EL (cell line): ENCODE measurements at regions not wholly inside any gene's neighbourhood (a gene's known extent, or its start where the extent isn't known, plus 50 kb on each side); places are given as distances from the start of the nearest gene placed in this dataset.
A peak's percentile ranks its signal among the peaks of the same experiment; 100 is the strongest.
"Not testable (repeated sequence)": the region's sequence is repeated elsewhere in the genome, so short reads cannot be mapped to it uniquely, and the experiment has no call there.

Experiments
- DNase-seq: peaks from one replicate; pipeline ENCODE4 v3.0.0-alpha.2; 2016

- not testable (repeated sequence) for DNase-seq
Observed at GRCh38 chr10:91005276-91005675, 84.4 kb upstream of the ANKRD1 start.

DNA sequence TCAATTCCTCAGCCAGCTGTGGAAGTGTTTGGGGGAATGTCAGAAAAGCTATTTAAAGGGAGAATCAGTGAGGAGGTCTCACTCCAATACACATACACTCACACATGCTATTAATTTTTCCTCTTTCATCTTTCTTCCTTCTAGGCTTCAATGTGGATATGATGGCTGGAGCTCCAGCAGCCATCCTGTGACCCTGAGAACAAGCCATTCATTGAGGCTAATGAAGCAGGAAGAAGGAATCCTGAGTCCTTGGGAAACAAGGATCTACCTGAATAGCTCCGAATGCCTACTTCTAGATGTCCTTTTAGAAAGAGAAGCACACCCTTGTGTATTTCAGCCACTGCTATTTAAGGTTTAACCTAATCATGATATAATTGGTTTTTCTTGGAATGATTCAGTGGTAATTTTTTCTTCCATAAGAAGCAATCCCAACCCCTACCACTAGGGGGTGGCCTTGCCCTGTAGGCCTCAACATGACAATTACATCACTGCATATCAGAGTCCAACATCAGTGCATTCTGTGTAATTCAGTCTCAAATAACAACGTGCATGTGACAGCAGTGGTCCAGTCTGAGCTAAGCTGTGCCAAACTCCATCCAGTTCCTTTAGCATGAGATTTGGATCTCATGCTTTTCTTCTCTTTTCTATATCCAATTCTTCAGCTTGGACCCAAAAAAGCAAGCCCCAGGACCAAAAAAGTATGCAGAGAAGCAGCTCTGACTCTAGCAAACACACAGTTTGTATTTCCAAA lies 85.3 kb upstream of the ANKRD1 start:
- DNase-seq: peak; percentile 66

GRCh38 chr10:91006752-91007346 lies 86.0 kb upstream of the ANKRD1 start:
- no peak for DNase-seq

DNA sequence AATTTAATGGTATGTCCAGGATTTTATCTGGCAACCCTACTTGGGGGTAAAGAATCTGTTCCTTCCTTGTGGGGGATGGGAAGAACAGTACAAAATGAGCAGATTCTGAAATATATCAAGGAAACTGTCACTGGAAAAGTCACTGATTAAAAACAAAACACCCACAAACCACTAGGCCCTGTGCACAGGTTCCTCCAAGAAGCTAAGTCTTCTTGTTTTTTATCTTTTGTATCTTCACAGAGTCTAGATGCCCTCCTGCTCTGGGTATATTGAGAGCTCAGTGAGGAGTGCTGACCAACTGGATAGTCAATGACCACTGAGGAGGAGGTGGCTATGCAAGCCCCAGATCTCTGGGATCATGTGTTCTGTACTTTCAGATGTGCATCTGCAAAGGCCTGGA lies 86.8 kb upstream of the ANKRD1 start:
- DNase-seq: no peak

DNA sequence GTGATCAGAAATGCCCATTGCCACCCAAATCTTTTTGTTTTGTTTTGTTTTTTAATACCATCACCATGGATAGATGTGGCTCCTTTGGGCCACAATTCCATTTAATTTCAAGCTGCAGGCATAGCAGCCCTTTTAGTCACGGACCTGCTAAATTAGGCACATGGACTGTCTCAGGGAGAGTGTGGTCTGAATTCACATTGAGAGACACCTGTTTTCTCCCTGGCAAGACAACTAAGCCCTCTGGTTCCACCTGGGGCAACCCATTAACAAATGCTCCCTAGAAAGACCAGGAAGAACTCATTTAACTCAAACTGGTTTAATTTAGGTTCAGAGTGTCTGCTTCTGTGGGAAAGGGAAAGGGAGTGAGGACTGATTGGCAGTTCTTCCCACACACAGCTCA lies 88.2 kb upstream of the ANKRD1 start:
- no peak for DNase-seq

- DNase-seq: no peak
Observed at GRCh38 chr10:91010952-91011351, 90.1 kb upstream of the ANKRD1 start.

GRCh38 chr10:91012502-91012901 lies 91.6 kb upstream of the ANKRD1 start:
- no peak for DNase-seq

- no peak for DNase-seq
Observed at GRCh38 chr10:91013985-91014384, 93.1 kb upstream of the ANKRD1 start.

DNA sequence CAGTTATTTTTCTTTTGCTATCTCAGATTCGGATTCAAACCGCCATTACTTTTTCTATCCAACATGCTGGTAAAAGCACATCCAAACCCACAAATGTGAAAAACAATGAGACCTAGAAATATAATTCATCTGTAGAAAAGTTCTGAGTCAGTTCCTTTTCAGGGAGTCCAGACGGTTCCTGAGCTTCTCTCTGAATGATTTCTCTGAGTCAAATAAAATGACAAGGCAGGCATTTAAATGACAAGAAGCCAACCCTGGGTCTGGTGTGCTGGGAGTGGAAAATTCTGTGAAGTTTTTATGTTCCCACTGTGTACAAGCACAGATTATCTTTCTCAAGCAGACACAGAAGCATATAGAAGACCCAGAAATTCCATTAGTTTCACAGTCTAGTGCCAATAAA lies 96.3 kb upstream of the ANKRD1 start:
- DNase-seq: no peak

GRCh38 chr10:91021901-91022300 lies 101.0 kb upstream of the ANKRD1 start:
- DNase-seq: no peak

- DNase-seq: no peak
Observed at GRCh38 chr10:91022390-91022789, 101.5 kb upstream of the ANKRD1 start.

GRCh38 chr10:91022924-91023699 lies 102.2 kb upstream of the ANKRD1 start:
- no peak for DNase-seq

DNA sequence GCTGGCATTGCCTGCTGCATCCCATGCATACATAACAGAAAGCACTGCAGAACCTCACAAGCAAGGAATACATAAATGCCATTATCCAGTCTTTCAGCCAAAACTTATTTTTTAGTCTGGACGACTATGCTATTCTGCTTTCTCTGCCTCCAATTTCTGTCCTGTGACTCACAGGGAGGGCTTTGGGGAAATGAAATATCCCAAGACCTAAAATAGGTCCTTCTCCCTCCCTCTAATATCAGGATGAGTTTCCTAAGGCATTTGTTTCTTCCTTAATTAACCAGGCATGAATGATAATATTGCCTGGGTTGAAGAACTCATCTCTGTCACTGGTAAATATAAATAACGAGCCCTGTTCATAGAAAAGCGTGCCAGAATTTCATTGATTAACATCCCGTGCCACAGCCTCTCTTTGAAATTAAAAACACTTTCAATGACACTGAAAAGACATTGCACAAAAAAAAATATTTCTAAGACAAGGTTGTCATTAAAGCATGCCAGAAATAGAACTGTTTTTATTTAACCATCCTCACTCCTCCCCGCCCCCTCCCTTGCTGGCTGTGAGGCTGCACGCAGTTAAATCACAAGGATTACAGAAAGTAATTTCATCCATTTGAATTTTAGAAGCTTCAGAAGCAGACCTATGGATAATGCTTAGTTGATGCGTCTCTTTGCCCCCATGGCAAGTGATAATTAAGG lies 103.0 kb upstream of the ANKRD1 start:
- no peak for DNase-seq

GRCh38 chr10:91024541-91024940 lies 103.7 kb upstream of the ANKRD1 start:
- no peak for DNase-seq

- DNase-seq: no peak
Observed at GRCh38 chr10:91032611-91033206, 111.8 kb upstream of the ANKRD1 start.

- DNase-seq: no peak
Observed at GRCh38 chr10:91033324-91033950, 112.5 kb upstream of the ANKRD1 start.

DNA sequence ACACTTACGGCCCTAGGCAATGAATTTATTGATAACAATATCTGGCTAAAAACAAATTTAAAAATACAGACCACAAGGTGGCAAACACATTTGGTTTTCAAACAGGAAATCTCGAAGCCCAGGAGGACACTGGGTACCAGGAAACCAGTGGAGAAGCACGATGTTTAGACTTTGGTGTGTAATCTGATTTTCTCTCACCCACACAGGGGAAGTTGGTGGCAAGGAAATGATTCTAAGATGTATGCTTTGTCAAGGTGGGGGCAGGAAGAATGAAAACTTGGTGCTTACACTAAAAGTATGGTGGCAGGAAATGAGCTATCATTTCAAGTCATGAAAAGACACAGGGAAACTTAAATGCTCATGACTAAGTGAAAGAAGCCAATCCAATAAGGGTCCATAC lies 113.2 kb upstream of the ANKRD1 start:
- no peak for DNase-seq

DNA sequence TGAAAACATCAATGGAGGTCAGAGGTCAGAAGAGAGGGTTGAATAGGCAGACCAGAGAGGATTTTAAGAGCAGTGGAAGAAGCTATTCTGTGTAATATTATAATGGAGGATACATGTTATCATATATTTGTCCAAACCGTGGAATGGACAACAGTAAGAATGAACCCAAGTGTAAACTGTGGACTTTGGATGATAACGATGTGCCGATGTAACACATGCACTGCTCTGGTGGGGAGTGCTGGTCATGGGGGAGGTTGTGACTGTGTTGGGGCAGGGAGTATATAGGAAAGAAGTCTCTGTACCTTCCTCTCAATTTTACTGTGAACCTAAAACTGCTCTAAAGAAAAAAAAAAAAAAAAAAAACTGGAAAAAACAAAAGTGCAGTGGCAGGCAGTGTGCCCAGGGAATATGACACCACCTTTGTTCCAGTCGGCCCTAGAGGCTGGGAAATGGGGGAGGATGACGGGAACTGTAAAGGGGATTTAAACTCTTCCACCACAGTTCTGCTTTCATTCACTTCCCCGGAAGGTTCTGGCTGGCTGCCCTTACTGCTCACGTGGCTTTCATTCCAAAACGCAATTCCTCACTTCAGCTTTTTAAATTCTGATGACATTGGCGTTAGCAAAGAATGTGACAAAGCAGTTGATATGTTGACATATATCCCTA lies 113.7 kb upstream of the ANKRD1 start:
- DNase-seq: peak; percentile 16

- no peak for DNase-seq
Observed at GRCh38 chr10:91035650-91036292, 114.9 kb upstream of the ANKRD1 start.

GRCh38 chr10:91036807-91037411 lies 116.0 kb upstream of the ANKRD1 start:
- no peak for DNase-seq

GRCh38 chr10:91038971-91039370 lies 118.1 kb upstream of the ANKRD1 start:
- no peak for DNase-seq
